Natural killer cell treated with Interleukin-12 subunit alpha and Interleukin-12 subunit beta and Interleukin-15 and Interleukin-18, amount 100 ng/mL, for 72 hours (primary cell): ENCODE measurements at regions not wholly inside any gene's neighbourhood (a gene's known extent, or its start where the extent isn't known, plus 50 kb on each side); places are given as distances from the start of the nearest gene placed in this dataset.

ENCODE experiments used
- ATAC-seq, 2 donors: fragments of 150-1000 bp; cut with Tn5 transposase in 1 of 2; sonication (Bioruptor Pico), chemical (Tn5 transposase) in 1 of 2; 2 replicates each; pipeline ENCODE4 v1.10.0; 2021
- DNase-seq: peaks from one replicate; pipeline ENCODE4 v3.0.0; 2022; ENCODE audit warnings: low spot score
- H3K27ac Mint-ChIP-seq, 2 donors: 1 replicate in 1 of 2; 2 replicates in 1 of 2; pipeline ENCODE4 v1.8.0; 2022; ENCODE audit warnings: mixed read lengths in 2 of 2, mild to moderate bottlenecking in 1 of 2, moderate library complexity in 1 of 2
- H3K27me3 Mint-ChIP-seq, 2 donors: 1 replicate in 1 of 2; 2 replicates in 1 of 2; pipeline ENCODE4 v1.8.0; 2022; ENCODE audit warnings: mixed read lengths in 2 of 2
- H3K36me3 Mint-ChIP-seq: one replicate; pipeline ENCODE4 v1.8.0; 2022; ENCODE audit warnings: mixed read lengths
- H3K4me1 Mint-ChIP-seq, 2 donors: 1 replicate in 1 of 2; 2 replicates in 1 of 2; pipeline ENCODE4 v1.8.0; 2022; ENCODE audit warnings: low read depth in 2 of 2, mixed read lengths in 2 of 2, mild to moderate bottlenecking in 1 of 2
- H3K4me3 Mint-ChIP-seq: one replicate; pipeline ENCODE4 v1.8.0; 2022; ENCODE audit warnings: mixed read lengths
- H3K9me3 Mint-ChIP-seq: 2 replicates; pipeline ENCODE4 v1.8.0; 2022; ENCODE audit warnings: mixed read lengths

GRCh38 chr10:78550090-78550489 is 516.4 kb downstream of the RPS24 start:
- Mint-ChIP-seq H3K9me3 (no peaks in the 10 kb centered on the region), H3K4me1 (peaks cover 0 to 5% of the 10 kb centered on the region in 2 donors), H3K27ac (no peak overlapping the region), H3K36me3 (no peaks in the 10 kb centered on the region), H3K27me3 (peaks cover 15 to 27% of the 10 kb centered on the region in 2 donors), H3K4me3 (no peak overlapping the region)
- ATAC-seq (no peak), DNase-seq (no peak)

- Mint-ChIP-seq H3K36me3 (no peaks in the 10 kb centered on the region), H3K27me3 (peaks cover 15 to 28% of the 10 kb centered on the region in 2 donors), H3K27ac (no peak overlapping the region), H3K9me3 (no peaks in the 10 kb centered on the region), H3K4me1 (peaks cover 0 to 5% of the 10 kb centered on the region in 2 donors), H3K4me3 (no peak overlapping the region)
- DNase-seq: no peak
- ATAC-seq: no peak
These were observed 517.1 kb downstream of the RPS24 start for GRCh38 chr10:78550716-78551115.

GRCh38 chr10:78551184-78552005 is 517.4 kb upstream of the ZMIZ1 start:
- no peaks in the 10 kb centered on the region for H3K9me3 Mint-ChIP-seq
- DNase-seq: no peak
- H3K27ac Mint-ChIP-seq: no peak overlapping the region
- H3K4me1 Mint-ChIP-seq: peaks cover 0 to 5% of the 10 kb centered on the region in 2 donors
- no peak for ATAC-seq
- no peak overlapping the region for H3K4me3 Mint-ChIP-seq
- H3K27me3 Mint-ChIP-seq: peaks cover 15 to 30% of the 10 kb centered on the region in 2 donors
- no peaks in the 10 kb centered on the region for H3K36me3 Mint-ChIP-seq

GRCh38 chr10:78552261-78552811 is 516.4 kb upstream of the ZMIZ1 start:
- DNase-seq (no peak), ATAC-seq (no peak)
- Mint-ChIP-seq H3K9me3 (no peaks in the 10 kb centered on the region), H3K27ac (no peak overlapping the region), H3K4me3 (no peak overlapping the region), H3K4me1 (peaks cover 0 to 5% of the 10 kb centered on the region in 2 donors), H3K27me3 (peaks cover 15 to 35% of the 10 kb centered on the region in 2 donors), H3K36me3 (no peaks in the 10 kb centered on the region)

- Mint-ChIP-seq H3K36me3 (no peaks in the 10 kb centered on the region), H3K4me3 (no peak overlapping the region), H3K27me3 (peaks cover 2 to 25% of the 10 kb centered on the region in 2 donors), H3K27ac (no peak overlapping the region), H3K4me1 (no peaks in the 10 kb centered on the region), H3K9me3 (no peaks in the 10 kb centered on the region)
- no peak for DNase-seq
- no peak for ATAC-seq
These were observed 515.0 kb upstream of the ZMIZ1 start for GRCh38 chr10:78553792-78554191.

- ATAC-seq: no peak
- no peaks in the 10 kb centered on the region for H3K4me1 Mint-ChIP-seq
- H3K9me3 Mint-ChIP-seq: no peaks in the 10 kb centered on the region
These were observed 513.6 kb upstream of the ZMIZ1 start for GRCh38 chr10:78555128-78555527.

GRCh38 chr10:78556705-78557432 is 511.9 kb upstream of the ZMIZ1 start:
- DNase-seq (no peak), ATAC-seq (no peak)
- Mint-ChIP-seq H3K36me3 (no peaks in the 10 kb centered on the region), H3K4me3 (no peak overlapping the region), H3K9me3 (no peaks in the 10 kb centered on the region), H3K27ac (no peak overlapping the region), H3K4me1 (no peaks in the 10 kb centered on the region), H3K27me3 (peaks cover 0 to 24% of the 10 kb centered on the region in 2 donors)

More at GRCh38 chr10:78555128-78555527, 513.6 kb upstream of the ZMIZ1 start:
- DNase-seq: no peak
- Mint-ChIP-seq H3K27me3 (peaks cover 2 to 24% of the 10 kb centered on the region in 2 donors), H3K27ac (no peak overlapping the region), H3K4me3 (no peak overlapping the region), H3K36me3 (no peaks in the 10 kb centered on the region)

GRCh38 chr10:78557433-78557925 is 511.3 kb upstream of the ZMIZ1 start:
- DNase-seq (no peak), ATAC-seq (no peak)
- H3K36me3 Mint-ChIP-seq: no peaks in the 10 kb centered on the region
- no peak overlapping the region for H3K27ac Mint-ChIP-seq
- H3K4me3 Mint-ChIP-seq: no peak overlapping the region
- peaks cover 0 to 24% of the 10 kb centered on the region in 2 donors for H3K27me3 Mint-ChIP-seq
- no peaks in the 10 kb centered on the region for H3K4me1 Mint-ChIP-seq
- H3K9me3 Mint-ChIP-seq: no peaks in the 10 kb centered on the region

- no peak overlapping the region for H3K27ac Mint-ChIP-seq
- ATAC-seq: no peak
- peaks cover 0 to 11% of the 10 kb centered on the region in 2 donors for H3K27me3 Mint-ChIP-seq
- no peaks in the 10 kb centered on the region for H3K36me3 Mint-ChIP-seq
- DNase-seq: no peak
- H3K4me1 Mint-ChIP-seq: no peaks in the 10 kb centered on the region
- no peaks in the 10 kb centered on the region for H3K9me3 Mint-ChIP-seq
- H3K4me3 Mint-ChIP-seq: no peak overlapping the region
These were observed 509.0 kb upstream of the ZMIZ1 start for GRCh38 chr10:78559661-78560340.

- Mint-ChIP-seq H3K27ac (no peak overlapping the region), H3K4me3 (no peak overlapping the region), H3K4me1 (no peaks in the 10 kb centered on the region), H3K9me3 (no peaks in the 10 kb centered on the region), H3K27me3 (peaks cover 3 to 11% of the 10 kb centered on the region in 2 donors), H3K36me3 (no peaks in the 10 kb centered on the region)
- ATAC-seq: no peak
- no peak for DNase-seq
These were observed 508.5 kb upstream of the ZMIZ1 start for GRCh38 chr10:78560341-78560688.

GRCh38 chr10:78563314-78563713 is 505.5 kb upstream of the ZMIZ1 start:
- DNase-seq (no peak), ATAC-seq (no peak)
- Mint-ChIP-seq H3K4me1 (no peaks in the 10 kb centered on the region), H3K9me3 (no peaks in the 10 kb centered on the region), H3K4me3 (no peak overlapping the region), H3K27ac (no peak overlapping the region), H3K36me3 (no peaks in the 10 kb centered on the region), H3K27me3 (peaks cover 8 to 14% of the 10 kb centered on the region in 2 donors)

- no peaks in the 10 kb centered on the region for H3K36me3 Mint-ChIP-seq
- DNase-seq: no peak
- no peak overlapping the region for H3K27ac Mint-ChIP-seq
These were observed 502.9 kb upstream of the ZMIZ1 start for GRCh38 chr10:78565841-78566240.

GRCh38 chr10:78566284-78567111 is 502.3 kb upstream of the ZMIZ1 start:
- Mint-ChIP-seq H3K36me3 (no peaks in the 10 kb centered on the region), H3K4me1 (no peaks in the 10 kb centered on the region), H3K9me3 (no peaks in the 10 kb centered on the region), H3K4me3 (no peak overlapping the region), H3K27me3 (peaks cover 8 to 30% of the 10 kb centered on the region in 2 donors), H3K27ac (no peak overlapping the region)
- DNase-seq (no peak), ATAC-seq (no peak)

More at GRCh38 chr10:78565841-78566240, 502.9 kb upstream of the ZMIZ1 start:
- Mint-ChIP-seq H3K4me3 (no peak overlapping the region), H3K27me3 (peaks cover 8 to 25% of the 10 kb centered on the region in 2 donors), H3K4me1 (no peaks in the 10 kb centered on the region), H3K9me3 (no peaks in the 10 kb centered on the region)
- ATAC-seq: no peak
